ENCODE measurements at regions not wholly inside any gene's neighbourhood (a gene's known extent, or its start where the extent isn't known, plus 50 kb on each side); places are given as distances from the start of the nearest gene placed in this dataset.

GRCh38 chr7:98520356-98520951, 96.6 kb upstream of the NPTX2 start:
- Histone ChIP-seq H3K4me3 (no peak overlapping the region), H3K4me1 (no peaks in the 10 kb centered on the region), H3K36me3 (no peaks in the 10 kb centered on the region), H3K9me3 (no peaks in the 10 kb centered on the region), H3K27ac (no peak overlapping the region), H3K27me3 (no peaks in the 10 kb centered on the region)
- intact Hi-C loops (cut with DNase I; ENCODE audit: low total_unique reads): no loop called here
- TF ChIP-seq CTCF (IDR thresholded peaks at IDR 0.05): no peak
- no peak for TF ChIP-seq POLR2A (IDR thresholded peaks at IDR 0.05)
- DNase-seq: no peak

- no peaks in the 10 kb centered on the region for H3K36me3 ChIP-seq
Observed at GRCh38 chr7:98518159-98518947, 98.7 kb upstream of the NPTX2 start.

GRCh38 chr7:98515201-98515600, 101.9 kb upstream of the NPTX2 start:
- Histone ChIP-seq H3K4me3 (no peak overlapping the region), H3K4me1 (no peaks in the 10 kb centered on the region), H3K36me3 (no peaks in the 10 kb centered on the region), H3K27ac (no peak overlapping the region), H3K27me3 (no peaks in the 10 kb centered on the region), H3K9me3 (no peaks in the 10 kb centered on the region)
- no peak for DNase-seq
- intact Hi-C loops (cut with DNase I; ENCODE audit: low total_unique reads): no loop called here
- TF ChIP-seq POLR2A (IDR thresholded peaks at IDR 0.05) (no peak), CTCF (IDR thresholded peaks at IDR 0.05) (no peak)

More at GRCh38 chr7:98518159-98518947, 98.7 kb upstream of the NPTX2 start:
- Histone ChIP-seq H3K4me3 (no peak overlapping the region), H3K27me3 (no peaks in the 10 kb centered on the region), H3K4me1 (no peaks in the 10 kb centered on the region), H3K9me3 (no peaks in the 10 kb centered on the region), H3K27ac (no peak overlapping the region)
- no peak for DNase-seq
- intact Hi-C loops (cut with DNase I; ENCODE audit: low total_unique reads): no loop called here
- no peak for TF ChIP-seq POLR2A (IDR thresholded peaks at IDR 0.05)
- no peak for TF ChIP-seq CTCF (IDR thresholded peaks at IDR 0.05)

GRCh38 chr7:98514211-98515031, 102.7 kb upstream of the NPTX2 start:
- intact Hi-C loops (cut with DNase I; ENCODE audit: low total_unique reads): no loop called here
- TF ChIP-seq CTCF (IDR thresholded peaks at IDR 0.05) (no peak), POLR2A (IDR thresholded peaks at IDR 0.05) (no peak)
- no peaks in the 10 kb centered on the region for H3K27me3 ChIP-seq
- no peaks in the 10 kb centered on the region for H3K36me3 ChIP-seq
- H3K27ac ChIP-seq: no peak overlapping the region
- H3K9me3 ChIP-seq: no peaks in the 10 kb centered on the region
- no peaks in the 10 kb centered on the region for H3K4me1 ChIP-seq
- no peak overlapping the region for H3K4me3 ChIP-seq
- DNase-seq: no peak

- DNase-seq: no peak
- no peaks in the 10 kb centered on the region for H3K4me1 ChIP-seq
- H3K27me3 ChIP-seq: no peaks in the 10 kb centered on the region
- TF ChIP-seq POLR2A (IDR thresholded peaks at IDR 0.05) (no peak), CTCF (IDR thresholded peaks at IDR 0.05) (no peak)
- H3K9me3 ChIP-seq: no peaks in the 10 kb centered on the region
- intact Hi-C loops (cut with DNase I; ENCODE audit: low total_unique reads): no loop called here
- no peak overlapping the region for H3K4me3 ChIP-seq
- no peaks in the 10 kb centered on the region for H3K36me3 ChIP-seq
- no peak overlapping the region for H3K27ac ChIP-seq
Observed at GRCh38 chr7:98511175-98511574, 105.9 kb upstream of the NPTX2 start.
